Prostate gland (tissue), 2 donors: ENCODE measurements at regions not wholly inside any gene's neighbourhood (a gene's known extent, or its start where the extent isn't known, plus 50 kb on each side); places are given as distances from the start of the nearest gene placed in this dataset.

Experiments used
- CTCF ChIP-seq, 4 experiments: fragments of 200-600 bp in 2 of 4; fragments of 450-650 bp in 2 of 4; sonication (generic) in 2 of 4; IDR thresholded peaks; 1 replicate in 3 of 4; 2 replicates in 1 of 4; pipeline ENCODE4 v1.5.1; 2016 to 2019; ENCODE audit warnings: antibody characterized with exemption in 4 of 4, mild to moderate bottlenecking in 2 of 4, moderate library complexity in 2 of 4
- POLR2A ChIP-seq: fragments of 450-650 bp; IDR thresholded peaks from one replicate; pipeline ENCODE4 v1.6.1; 2016; ENCODE audit warnings: antibody characterized with exemption, mild to moderate bottlenecking
- POLR2AphosphoS5 ChIP-seq: sonication (generic); formaldehyde crosslinking; IDR thresholded peaks from one replicate; pipeline ENCODE4 v1.6.1; 2017; ENCODE audit warnings: antibody characterized with exemption

- TF ChIP-seq CTCF (IDR thresholded peaks at IDR 0.05) (no peak), POLR2A (no peak), POLR2AphosphoS5 (no peak)
These were observed 55.9 kb upstream of the PAX7 start for GRCh38 chr1:18574754-18575153.
